HCT116 (cell line): ENCODE measurements at regions not wholly inside any gene's neighbourhood (a gene's known extent, or its start where the extent isn't known, plus 50 kb on each side); places are given as distances from the start of the nearest gene placed in this dataset.

Experiments
- ATAC-seq: fragments of 200-7000 bp; cut with Tn5 transposase; 2 replicates; pipeline ENCODE4 v1.9.1; 2020; ENCODE audit warnings: mild to moderate bottlenecking, moderate library complexity
- BruUV-seq: library from RNA; stranded (reverse); fragments of 400-500 nt; replicated peaks from 2 replicates; lab custom pipeline; 2021; lab: Mats Ljungman, UMichigan
- CTCF ChIA-PET: fragments of 300-600 bp; sonication (Branson Sonifier 250); formaldehyde crosslinking; loops from one replicate; lab custom pipeline; 2021; ENCODE audit warnings: antibody characterized with exemption; lab: Charles Lee
- POLR2A ChIA-PET: fragments of 300-600, 350-600 bp; sonication (Branson Sonifier 250); formaldehyde crosslinking; loops from one replicate; lab custom pipeline; 2021; ENCODE audit warnings: antibody characterized with exemption; lab: Charles Lee
- RAD21 ChIA-PET, 2 experiments: fragments of 300-600 bp; sonication (Branson Sonifier 250); formaldehyde crosslinking; loops; one replicate each; lab custom pipeline; 2023; ENCODE audit warnings: low total read pairs in 2 of 2; ENCODE audit not compliant: uncharacterized antibody in 2 of 2, unreplicated experiment in 2 of 2, low non-redundant PET in 1 of 2; lab: Charles Lee
- DNase-seq: peaks from one replicate; pipeline ENCODE4 v3.0.0-alpha.2; 2010; ENCODE audit warnings: low read depth, low spot score
- H2AFZ ChIP-seq: fragments of 200-600 bp; shearing (Covaris generic), sonication (generic); 2 replicates; pipeline ENCODE4 v1.6.1; 2017; ENCODE audit warnings: low read depth, mixed run types, mixed read lengths, antibody characterized with exemption, low read length; ENCODE audit not compliant: poor library complexity, severe bottlenecking
- H3K27ac ChIP-seq: 2 replicates; pipeline ENCODE4 v1.5.1; 2012; ENCODE audit warnings: low read depth, low read length
- H3K27me3 ChIP-seq: fragments of 200-600 bp; sonication (generic); 2 replicates; pipeline ENCODE4 v1.6.1; 2016; ENCODE audit warnings: mixed run types, low read length, mixed read lengths; ENCODE audit not compliant: insufficient read depth
- H3K36me3 ChIP-seq, 2 experiments: fragments of 200-500 bp in 1 of 2; fragments of 200-600 bp in 1 of 2; sonication (Bioruptor generic) in 1 of 2; sonication (generic) in 1 of 2; 2 replicates each; pipeline versions ENCODE4 v1.5.1 to v1.6.1; 2014 to 2016; ENCODE audit warnings: low read length in 2 of 2, inconsistent platforms in 1 of 2, mixed read lengths in 1 of 2, mixed run types in 1 of 2; ENCODE audit not compliant: insufficient read depth in 2 of 2, control insufficient read depth in 1 of 2
- H3K4me1 ChIP-seq, 2 experiments: fragments of 200-600 bp in 1 of 2; sonication (generic) in 1 of 2; 2 replicates each; pipeline versions ENCODE4 v1.5.1 to v1.6.1; 2012 to 2017; ENCODE audit warnings: low read length in 2 of 2, inconsistent platforms in 1 of 2, mild to moderate bottlenecking in 1 of 2, mixed read lengths in 1 of 2, mixed run types in 1 of 2, moderate library complexity in 1 of 2; ENCODE audit not compliant: insufficient read depth in 2 of 2, control insufficient read depth in 1 of 2
- H3K4me2 ChIP-seq: fragments of 200-600 bp; sonication (generic); 2 replicates; pipeline ENCODE4 v1.6.1; 2017; ENCODE audit warnings: mixed run types, low read length, mixed read lengths
- H3K4me3 ChIP-seq, 2 experiments: fragments of 200-600 bp in 1 of 2; sonication (generic) in 1 of 2; replicated peaks in 1 of 2; 2 replicates each; pipeline ENCODE4 v1.5.1; 2011 to 2016; ENCODE audit warnings: low read length in 2 of 2, control low read depth in 1 of 2, low read depth in 1 of 2, mild to moderate bottlenecking in 1 of 2, mixed read lengths in 1 of 2, mixed run types in 1 of 2
- H3K79me2 ChIP-seq: fragments of 200-600 bp; sonication (generic); 2 replicates; pipeline ENCODE4 v1.6.1; 2017; ENCODE audit warnings: mild to moderate bottlenecking, mixed run types, low read length, moderate library complexity, mixed read lengths; ENCODE audit not compliant: insufficient read depth
- H3K9ac ChIP-seq: fragments of 200-600 bp; sonication (generic); 2 replicates; pipeline ENCODE4 v1.6.1; 2016; ENCODE audit warnings: low read length, mixed read lengths
- H3K9me2 ChIP-seq: fragments of 200-600 bp; sonication (generic), shearing (Covaris generic); 2 replicates; pipeline ENCODE4 v1.6.1; 2017; ENCODE audit warnings: mixed run types, mild to moderate bottlenecking, moderate library complexity; ENCODE audit not compliant: insufficient read depth
- H3K9me3 ChIP-seq, 2 experiments: fragments of 200-500 bp in 1 of 2; fragments of 200-600 bp in 1 of 2; sonication (Bioruptor generic) in 1 of 2; sonication (generic) in 1 of 2; 2 replicates each; pipeline ENCODE4 v1.6.1; 2014 to 2017; ENCODE audit warnings: low read length in 2 of 2, mixed read lengths in 2 of 2, inconsistent platforms in 1 of 2, low read depth in 1 of 2, mild to moderate bottlenecking in 1 of 2, mixed run types in 1 of 2, moderate library complexity in 1 of 2; ENCODE audit not compliant: control insufficient read depth in 1 of 2, insufficient read depth in 1 of 2
- H4K20me1 ChIP-seq: fragments of 200-600 bp; sonication (generic), shearing (Covaris generic); 2 replicates; pipeline ENCODE4 v1.6.1; 2017; ENCODE audit warnings: mixed run types, mild to moderate bottlenecking, moderate library complexity; ENCODE audit not compliant: insufficient read depth
- CBX3 ChIP-seq: IDR thresholded peaks from 2 replicates; pipeline ENCODE4 v1.6.1; 2012; ENCODE audit warnings: low read depth
- CEBPB ChIP-seq: IDR thresholded peaks from 2 replicates; pipeline ENCODE4 v1.6.1; 2012; ENCODE audit warnings: low read depth
- EGR1 ChIP-seq: IDR thresholded peaks from 2 replicates; pipeline ENCODE4 v1.6.1; 2012; ENCODE audit warnings: low read depth
- ELF1 ChIP-seq: IDR thresholded peaks from 2 replicates; pipeline ENCODE4 v1.6.1; 2012; ENCODE audit warnings: low read depth, borderline replicate concordance
- EZH2phosphoT487 ChIP-seq: fragments of 200-600 bp; IDR thresholded peaks from 2 replicates; pipeline ENCODE4 v1.6.1; 2018; ENCODE audit warnings: antibody characterized with exemption, borderline replicate concordance
- JUND ChIP-seq: IDR thresholded peaks from 2 replicates; pipeline ENCODE4 v1.6.1; 2012
- MAX ChIP-seq: IDR thresholded peaks from 2 replicates; pipeline ENCODE4 v1.6.1; 2012
- POLR2A ChIP-seq: IDR thresholded peaks from 2 replicates; pipeline ENCODE4 v1.7.0; 2011; ENCODE audit warnings: borderline replicate concordance; ENCODE audit not compliant: insufficient read depth, insufficient read length; ENCODE audit errors: extremely low read depth
- POLR2AphosphoS5 ChIP-seq: IDR thresholded peaks from 2 replicates; pipeline ENCODE4 v1.6.1; 2011; ENCODE audit warnings: mild to moderate bottlenecking, low read depth, low read length, moderate library complexity
- SP1 ChIP-seq: IDR thresholded peaks from 2 replicates; pipeline ENCODE4 v1.6.1; 2012; ENCODE audit warnings: low read depth
- SRF ChIP-seq: IDR thresholded peaks from 2 replicates; pipeline ENCODE4 v1.6.1; 2012; ENCODE audit warnings: low read depth
- TCF7L2 ChIP-seq: IDR thresholded peaks from 2 replicates; pipeline ENCODE4 v1.7.0; 2011; ENCODE audit warnings: borderline replicate concordance, inconsistent platforms; ENCODE audit not compliant: insufficient read depth, insufficient read length; ENCODE audit errors: extremely low read depth
- intact Hi-C: fragments of 100-400 bp; cut with micrococcal nuclease; formaldehyde crosslinking; loops from 2 replicates; pipeline ENCODE4 v1.10.0; 2022
- TF ChIP-seq, protein P1 (sequence below): IDR thresholded peaks from 2 replicates; pipeline ENCODE4 v1.6.1; 2012; ENCODE audit warnings: low read depth

GRCh38 chr1:239056940-239057339, 329.4 kb upstream of the CHRM3 start:
- intact Hi-C loops = no loop called here
- ChIA-PET CTCF (no interaction called here), POLR2A (no interaction called here), RAD21 (no interaction called here)
- Histone ChIP-seq H3K9me2 (no peaks in the 10 kb centered on the region), H4K20me1 (no peaks in the 10 kb centered on the region), H3K27me3 (no peaks in the 10 kb centered on the region), H3K4me2 (no peak overlapping the region), H3K9me3 (peaks cover 4 to 17% of the 10 kb centered on the region in 2 experiments; a peak in 2 of 4 replicates), H3K27ac (no peak overlapping the region), H2AFZ (no peak overlapping the region), H3K9ac (no peak overlapping the region), H3K79me2 (no peaks in the 10 kb centered on the region), H3K4me1 (no peaks in the 10 kb centered on the region), H3K4me3 (no peak overlapping the region), H3K36me3 (no peaks in the 10 kb centered on the region)
- no peak for ATAC-seq
- TF ChIP-seq CBX3 (no peak), MAX (no peak), POLR2AphosphoS5 (no peak), TCF7L2 (no peak), POLR2A (no peak), SP1 (no peak), EGR1 (no peak), ELF1 (no peak), JUND (no peak), CEBPB (no peak), EZH2phosphoT487 (no peak), SRF (no peak)
- TF ChIP-seq, protein P1, sequence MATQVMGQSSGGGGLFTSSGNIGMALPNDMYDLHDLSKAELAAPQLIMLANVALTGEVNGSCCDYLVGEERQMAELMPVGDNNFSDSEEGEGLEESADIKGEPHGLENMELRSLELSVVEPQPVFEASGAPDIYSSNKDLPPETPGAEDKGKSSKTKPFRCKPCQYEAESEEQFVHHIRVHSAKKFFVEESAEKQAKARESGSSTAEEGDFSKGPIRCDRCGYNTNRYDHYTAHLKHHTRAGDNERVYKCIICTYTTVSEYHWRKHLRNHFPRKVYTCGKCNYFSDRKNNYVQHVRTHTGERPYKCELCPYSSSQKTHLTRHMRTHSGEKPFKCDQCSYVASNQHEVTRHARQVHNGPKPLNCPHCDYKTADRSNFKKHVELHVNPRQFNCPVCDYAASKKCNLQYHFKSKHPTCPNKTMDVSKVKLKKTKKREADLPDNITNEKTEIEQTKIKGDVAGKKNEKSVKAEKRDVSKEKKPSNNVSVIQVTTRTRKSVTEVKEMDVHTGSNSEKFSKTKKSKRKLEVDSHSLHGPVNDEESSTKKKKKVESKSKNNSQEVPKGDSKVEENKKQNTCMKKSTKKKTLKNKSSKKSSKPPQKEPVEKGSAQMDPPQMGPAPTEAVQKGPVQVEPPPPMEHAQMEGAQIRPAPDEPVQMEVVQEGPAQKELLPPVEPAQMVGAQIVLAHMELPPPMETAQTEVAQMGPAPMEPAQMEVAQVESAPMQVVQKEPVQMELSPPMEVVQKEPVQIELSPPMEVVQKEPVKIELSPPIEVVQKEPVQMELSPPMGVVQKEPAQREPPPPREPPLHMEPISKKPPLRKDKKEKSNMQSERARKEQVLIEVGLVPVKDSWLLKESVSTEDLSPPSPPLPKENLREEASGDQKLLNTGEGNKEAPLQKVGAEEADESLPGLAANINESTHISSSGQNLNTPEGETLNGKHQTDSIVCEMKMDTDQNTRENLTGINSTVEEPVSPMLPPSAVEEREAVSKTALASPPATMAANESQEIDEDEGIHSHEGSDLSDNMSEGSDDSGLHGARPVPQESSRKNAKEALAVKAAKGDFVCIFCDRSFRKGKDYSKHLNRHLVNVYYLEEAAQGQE = no peak
- no TSS peak for BruUV-seq
- no peak for DNase-seq
